ENCODE measurements at regions not wholly inside any gene's neighbourhood (a gene's known extent, or its start where the extent isn't known, plus 50 kb on each side); places are given as distances from the start of the nearest gene placed in this dataset.

DNA sequence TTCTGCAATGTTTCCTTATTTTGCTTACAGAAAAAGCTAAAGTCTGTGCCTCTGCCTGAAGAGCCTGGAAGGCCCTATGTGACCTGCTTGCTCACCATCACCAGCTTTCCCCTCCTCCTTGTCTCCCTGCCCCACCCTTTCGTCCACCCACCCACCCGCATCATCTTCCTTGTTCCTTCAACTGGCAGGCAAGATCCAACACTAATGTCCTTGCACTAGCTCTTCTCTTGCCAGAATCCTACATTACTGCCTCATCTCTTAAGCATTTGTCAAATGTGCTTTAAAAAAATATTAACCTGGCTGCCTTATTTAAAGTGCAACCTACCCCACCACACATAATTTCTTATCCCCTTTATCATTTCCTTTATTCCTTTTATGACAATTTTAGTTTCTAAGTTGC, 165.1 kb upstream of the PPP3CA start:
- no peaks in the 10 kb centered on the region for H3K4me1 Mint-ChIP-seq
- H3K4me1 ChIP-seq (ENCODE audit: insufficient read depth) = no peaks in the 10 kb centered on the region
- DNase-seq (ENCODE audit: low spot score) = no peak
- no peak overlapping the region for H3K4me2 ChIP-seq
- no peak overlapping the region for H3K27ac Mint-ChIP-seq
- H3F3A ChIP-seq (replicated peaks; ENCODE audit: low read depth) = no peaks in the 10 kb centered on the region
- H3K27me3 ChIP-seq (ENCODE audit: insufficient read depth) = no peaks in the 10 kb centered on the region
- H3K36me3 ChIP-seq (ENCODE audit: insufficient read depth) = no peaks in the 10 kb centered on the region
- no peak overlapping the region for H2AFZ ChIP-seq
- H3K4me3 ChIP-seq = no peak overlapping the region
- no peak for ATAC-seq
- no peak for TF ChIP-seq NANOG (IDR thresholded peaks at IDR 0.05; ENCODE audit: borderline replicate concordance)
- TF ChIP-seq STAT1 (IDR thresholded peaks at IDR 0.05; ENCODE audit: unreplicated experiment) = no peak
- no peak for TF ChIP-seq POLR2AphosphoS5 (IDR thresholded peaks at IDR 0.05; ENCODE audit: low read depth)
- TF ChIP-seq, protein P1, sequence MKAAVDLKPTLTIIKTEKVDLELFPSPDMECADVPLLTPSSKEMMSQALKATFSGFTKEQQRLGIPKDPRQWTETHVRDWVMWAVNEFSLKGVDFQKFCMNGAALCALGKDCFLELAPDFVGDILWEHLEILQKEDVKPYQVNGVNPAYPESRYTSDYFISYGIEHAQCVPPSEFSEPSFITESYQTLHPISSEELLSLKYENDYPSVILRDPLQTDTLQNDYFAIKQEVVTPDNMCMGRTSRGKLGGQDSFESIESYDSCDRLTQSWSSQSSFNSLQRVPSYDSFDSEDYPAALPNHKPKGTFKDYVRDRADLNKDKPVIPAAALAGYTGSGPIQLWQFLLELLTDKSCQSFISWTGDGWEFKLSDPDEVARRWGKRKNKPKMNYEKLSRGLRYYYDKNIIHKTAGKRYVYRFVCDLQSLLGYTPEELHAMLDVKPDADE (IDR thresholded peaks at IDR 0.05) = no peak
- TF ChIP-seq EZH2phosphoT487 (IDR thresholded peaks at IDR 0.05; ENCODE audit: unreplicated experiment) = no peak
- TF ChIP-seq JUNB (IDR thresholded peaks at IDR 0.05; ENCODE audit: unreplicated experiment) = no peak
- no peak for TF ChIP-seq EZH2 (IDR thresholded peaks at IDR 0.05; ENCODE audit: low read depth, unreplicated experiment)
- TF ChIP-seq, protein P2, sequence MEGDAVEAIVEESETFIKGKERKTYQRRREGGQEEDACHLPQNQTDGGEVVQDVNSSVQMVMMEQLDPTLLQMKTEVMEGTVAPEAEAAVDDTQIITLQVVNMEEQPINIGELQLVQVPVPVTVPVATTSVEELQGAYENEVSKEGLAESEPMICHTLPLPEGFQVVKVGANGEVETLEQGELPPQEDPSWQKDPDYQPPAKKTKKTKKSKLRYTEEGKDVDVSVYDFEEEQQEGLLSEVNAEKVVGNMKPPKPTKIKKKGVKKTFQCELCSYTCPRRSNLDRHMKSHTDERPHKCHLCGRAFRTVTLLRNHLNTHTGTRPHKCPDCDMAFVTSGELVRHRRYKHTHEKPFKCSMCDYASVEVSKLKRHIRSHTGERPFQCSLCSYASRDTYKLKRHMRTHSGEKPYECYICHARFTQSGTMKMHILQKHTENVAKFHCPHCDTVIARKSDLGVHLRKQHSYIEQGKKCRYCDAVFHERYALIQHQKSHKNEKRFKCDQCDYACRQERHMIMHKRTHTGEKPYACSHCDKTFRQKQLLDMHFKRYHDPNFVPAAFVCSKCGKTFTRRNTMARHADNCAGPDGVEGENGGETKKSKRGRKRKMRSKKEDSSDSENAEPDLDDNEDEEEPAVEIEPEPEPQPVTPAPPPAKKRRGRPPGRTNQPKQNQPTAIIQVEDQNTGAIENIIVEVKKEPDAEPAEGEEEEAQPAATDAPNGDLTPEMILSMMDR (conservative IDR thresholded peaks at IDR 0.05; ENCODE audit: low read depth in 2 of 2) = no peak
- no peak for TF ChIP-seq ZNF331 (CRISPR knock-in tag; IDR thresholded peaks at IDR 0.05; ENCODE audit: low read depth)
- TF ChIP-seq ZNF114 (CRISPR knock-in tag; IDR thresholded peaks at IDR 0.05) = no peak
- TF ChIP-seq CREB1 (CRISPR knock-in tag; IDR thresholded peaks at IDR 0.05; ENCODE audit: low read depth) = no peak
- TF ChIP-seq, protein P3, sequence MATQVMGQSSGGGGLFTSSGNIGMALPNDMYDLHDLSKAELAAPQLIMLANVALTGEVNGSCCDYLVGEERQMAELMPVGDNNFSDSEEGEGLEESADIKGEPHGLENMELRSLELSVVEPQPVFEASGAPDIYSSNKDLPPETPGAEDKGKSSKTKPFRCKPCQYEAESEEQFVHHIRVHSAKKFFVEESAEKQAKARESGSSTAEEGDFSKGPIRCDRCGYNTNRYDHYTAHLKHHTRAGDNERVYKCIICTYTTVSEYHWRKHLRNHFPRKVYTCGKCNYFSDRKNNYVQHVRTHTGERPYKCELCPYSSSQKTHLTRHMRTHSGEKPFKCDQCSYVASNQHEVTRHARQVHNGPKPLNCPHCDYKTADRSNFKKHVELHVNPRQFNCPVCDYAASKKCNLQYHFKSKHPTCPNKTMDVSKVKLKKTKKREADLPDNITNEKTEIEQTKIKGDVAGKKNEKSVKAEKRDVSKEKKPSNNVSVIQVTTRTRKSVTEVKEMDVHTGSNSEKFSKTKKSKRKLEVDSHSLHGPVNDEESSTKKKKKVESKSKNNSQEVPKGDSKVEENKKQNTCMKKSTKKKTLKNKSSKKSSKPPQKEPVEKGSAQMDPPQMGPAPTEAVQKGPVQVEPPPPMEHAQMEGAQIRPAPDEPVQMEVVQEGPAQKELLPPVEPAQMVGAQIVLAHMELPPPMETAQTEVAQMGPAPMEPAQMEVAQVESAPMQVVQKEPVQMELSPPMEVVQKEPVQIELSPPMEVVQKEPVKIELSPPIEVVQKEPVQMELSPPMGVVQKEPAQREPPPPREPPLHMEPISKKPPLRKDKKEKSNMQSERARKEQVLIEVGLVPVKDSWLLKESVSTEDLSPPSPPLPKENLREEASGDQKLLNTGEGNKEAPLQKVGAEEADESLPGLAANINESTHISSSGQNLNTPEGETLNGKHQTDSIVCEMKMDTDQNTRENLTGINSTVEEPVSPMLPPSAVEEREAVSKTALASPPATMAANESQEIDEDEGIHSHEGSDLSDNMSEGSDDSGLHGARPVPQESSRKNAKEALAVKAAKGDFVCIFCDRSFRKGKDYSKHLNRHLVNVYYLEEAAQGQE (IDR thresholded peaks at IDR 0.05; ENCODE audit: unreplicated experiment) = no peak
- TF ChIP-seq, protein P4, sequence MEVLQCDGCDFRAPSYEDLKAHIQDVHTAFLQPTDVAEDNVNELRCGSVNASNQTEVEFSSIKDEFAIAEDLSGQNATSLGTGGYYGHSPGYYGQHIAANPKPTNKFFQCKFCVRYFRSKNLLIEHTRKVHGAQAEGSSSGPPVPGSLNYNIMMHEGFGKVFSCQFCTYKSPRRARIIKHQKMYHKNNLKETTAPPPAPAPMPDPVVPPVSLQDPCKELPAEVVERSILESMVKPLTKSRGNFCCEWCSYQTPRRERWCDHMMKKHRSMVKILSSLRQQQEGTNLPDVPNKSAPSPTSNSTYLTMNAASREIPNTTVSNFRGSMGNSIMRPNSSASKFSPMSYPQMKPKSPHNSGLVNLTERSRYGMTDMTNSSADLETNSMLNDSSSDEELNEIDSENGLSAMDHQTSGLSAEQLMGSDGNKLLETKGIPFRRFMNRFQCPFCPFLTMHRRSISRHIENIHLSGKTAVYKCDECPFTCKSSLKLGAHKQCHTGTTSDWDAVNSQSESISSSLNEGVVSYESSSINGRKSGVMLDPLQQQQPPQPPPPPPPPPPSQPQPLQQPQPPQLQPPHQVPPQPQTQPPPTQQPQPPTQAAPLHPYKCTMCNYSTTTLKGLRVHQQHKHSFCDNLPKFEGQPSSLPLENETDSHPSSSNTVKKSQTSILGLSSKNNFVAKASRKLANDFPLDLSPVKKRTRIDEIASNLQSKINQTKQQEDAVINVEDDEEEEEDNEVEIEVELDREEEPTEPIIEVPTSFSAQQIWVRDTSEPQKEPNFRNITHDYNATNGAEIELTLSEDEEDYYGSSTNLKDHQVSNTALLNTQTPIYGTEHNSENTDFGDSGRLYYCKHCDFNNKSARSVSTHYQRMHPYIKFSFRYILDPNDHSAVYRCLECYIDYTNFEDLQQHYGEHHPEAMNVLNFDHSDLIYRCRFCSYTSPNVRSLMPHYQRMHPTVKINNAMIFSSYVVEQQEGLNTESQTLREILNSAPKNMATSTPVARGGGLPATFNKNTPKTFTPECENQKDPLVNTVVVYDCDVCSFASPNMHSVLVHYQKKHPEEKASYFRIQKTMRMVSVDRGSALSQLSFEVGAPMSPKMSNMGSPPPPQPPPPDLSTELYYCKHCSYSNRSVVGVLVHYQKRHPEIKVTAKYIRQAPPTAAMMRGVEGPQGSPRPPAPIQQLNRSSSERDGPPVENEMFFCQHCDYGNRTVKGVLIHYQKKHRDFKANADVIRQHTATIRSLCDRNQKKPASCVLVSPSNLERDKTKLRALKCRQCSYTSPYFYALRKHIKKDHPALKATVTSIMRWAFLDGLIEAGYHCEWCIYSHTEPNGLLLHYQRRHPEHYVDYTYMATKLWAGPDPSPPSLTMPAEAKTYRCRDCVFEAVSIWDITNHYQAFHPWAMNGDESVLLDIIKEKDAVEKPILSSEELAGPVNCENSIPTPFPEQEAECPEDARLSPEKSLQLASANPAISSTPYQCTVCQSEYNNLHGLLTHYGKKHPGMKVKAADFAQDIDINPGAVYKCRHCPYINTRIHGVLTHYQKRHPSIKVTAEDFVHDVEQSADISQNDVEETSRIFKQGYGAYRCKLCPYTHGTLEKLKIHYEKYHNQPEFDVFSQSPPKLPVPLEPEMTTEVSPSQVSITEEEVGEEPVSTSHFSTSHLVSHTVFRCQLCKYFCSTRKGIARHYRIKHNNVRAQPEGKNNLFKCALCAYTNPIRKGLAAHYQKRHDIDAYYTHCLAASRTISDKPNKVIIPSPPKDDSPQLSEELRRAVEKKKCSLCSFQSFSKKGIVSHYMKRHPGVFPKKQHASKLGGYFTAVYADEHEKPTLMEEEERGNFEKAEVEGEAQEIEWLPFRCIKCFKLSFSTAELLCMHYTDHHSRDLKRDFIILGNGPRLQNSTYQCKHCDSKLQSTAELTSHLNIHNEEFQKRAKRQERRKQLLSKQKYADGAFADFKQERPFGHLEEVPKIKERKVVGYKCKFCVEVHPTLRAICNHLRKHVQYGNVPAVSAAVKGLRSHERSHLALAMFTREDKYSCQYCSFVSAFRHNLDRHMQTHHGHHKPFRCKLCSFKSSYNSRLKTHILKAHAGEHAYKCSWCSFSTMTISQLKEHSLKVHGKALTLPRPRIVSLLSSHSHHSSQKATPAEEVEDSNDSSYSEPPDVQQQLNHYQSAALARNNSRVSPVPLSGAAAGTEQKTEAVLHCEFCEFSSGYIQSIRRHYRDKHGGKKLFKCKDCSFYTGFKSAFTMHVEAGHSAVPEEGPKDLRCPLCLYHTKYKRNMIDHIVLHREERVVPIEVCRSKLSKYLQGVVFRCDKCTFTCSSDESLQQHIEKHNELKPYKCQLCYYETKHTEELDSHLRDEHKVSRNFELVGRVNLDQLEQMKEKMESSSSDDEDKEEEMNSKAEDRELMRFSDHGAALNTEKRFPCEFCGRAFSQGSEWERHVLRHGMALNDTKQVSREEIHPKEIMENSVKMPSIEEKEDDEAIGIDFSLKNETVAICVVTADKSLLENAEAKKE (CRISPR knock-in tag; IDR thresholded peaks at IDR 0.05) = no peak
- no peaks in the 10 kb centered on the region for H3K36me3 Mint-ChIP-seq (ENCODE audit: low read depth)
- H3K79me2 ChIP-seq (replicated peaks; ENCODE audit: insufficient read depth) = no peaks in the 10 kb centered on the region
- H3K9me3 Mint-ChIP-seq = no peaks in the 10 kb centered on the region
- H3K27ac ChIP-seq (ENCODE audit: low read depth) = no peak overlapping the region
- no peaks in the 10 kb centered on the region for H4K20me1 ChIP-seq (replicated peaks; ENCODE audit: insufficient read depth)
- H3K4me3 Mint-ChIP-seq = no peak overlapping the region
- peaks cover 5% of the 10 kb centered on the region; the same call in 1 of the 2 replicates for H3K9me2 ChIP-seq (ENCODE audit: insufficient read depth)
- H3K27me3 Mint-ChIP-seq (ENCODE audit: insufficient read depth, low read depth, poor library complexity) = no peaks in the 10 kb centered on the region

Measured in GM23338 (cell line).